Posterior cingulate gyrus (tissue), 11 donors: ENCODE measurements at regions not wholly inside any gene's neighbourhood (a gene's known extent, or its start where the extent isn't known, plus 50 kb on each side); places are given as distances from the start of the nearest gene placed in this dataset.
A peak's percentile ranks its signal among the peaks of the same experiment; 100 is the strongest.

Experiments used
- DNase-seq, 10 donors: peaks; one replicate each; pipeline versions ENCODE4 v3.0.0 to v3.0.0-alpha.2; 2020 to 2021; ENCODE audit warnings: mixed read lengths in 3 of 10
- intact Hi-C: fragments of 100-400 bp; cut with DNase I; formaldehyde crosslinking; loops from one replicate; pipeline ENCODE4 v1.15.1; 2023

GRCh38 chr10:7479861-7480598 lies 69.2 kb upstream of the SFMBT2 start:
- no peak for DNase-seq
- intact Hi-C loops, result no loop called here

DNA sequence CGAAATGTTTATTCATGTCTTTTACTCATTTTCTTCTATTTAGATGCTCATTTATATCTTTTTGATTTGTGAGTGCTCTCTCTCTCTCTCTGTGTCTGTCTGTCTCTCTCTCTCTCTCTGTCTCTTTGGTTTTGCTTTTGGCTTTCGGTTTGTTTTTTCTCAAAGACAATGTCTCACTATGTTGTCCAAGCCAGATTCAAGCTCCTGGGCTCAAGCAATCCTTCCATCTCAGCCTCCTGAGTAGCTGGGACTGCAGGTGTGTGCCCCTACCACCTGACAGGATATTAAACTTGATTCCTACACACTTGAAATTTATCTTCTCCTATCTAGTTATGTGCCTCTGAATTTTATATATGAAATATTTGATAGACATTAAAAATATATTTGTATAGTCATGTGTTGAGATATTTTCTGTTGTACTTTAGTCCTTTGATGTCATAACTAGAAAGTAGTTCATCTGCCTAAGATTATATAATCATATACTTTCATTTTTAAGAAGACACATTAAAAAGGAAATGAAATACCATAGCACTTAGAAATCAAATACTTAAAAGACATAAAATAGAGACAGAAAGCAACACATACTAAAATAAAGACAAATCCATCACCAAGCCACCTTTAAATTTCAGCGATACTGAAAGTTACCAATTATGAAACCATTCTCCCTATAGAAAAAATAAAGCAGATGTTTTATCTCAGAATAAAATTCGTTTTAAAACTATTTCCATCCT lies 68.1 kb upstream of the SFMBT2 start:
- no peak for DNase-seq
- intact Hi-C loops, result no loop called here

GRCh38 chr10:7477538-7478334 lies 66.9 kb upstream of the SFMBT2 start:
- DNase-seq, result no peak
- intact Hi-C loops, result no loop called here

DNA sequence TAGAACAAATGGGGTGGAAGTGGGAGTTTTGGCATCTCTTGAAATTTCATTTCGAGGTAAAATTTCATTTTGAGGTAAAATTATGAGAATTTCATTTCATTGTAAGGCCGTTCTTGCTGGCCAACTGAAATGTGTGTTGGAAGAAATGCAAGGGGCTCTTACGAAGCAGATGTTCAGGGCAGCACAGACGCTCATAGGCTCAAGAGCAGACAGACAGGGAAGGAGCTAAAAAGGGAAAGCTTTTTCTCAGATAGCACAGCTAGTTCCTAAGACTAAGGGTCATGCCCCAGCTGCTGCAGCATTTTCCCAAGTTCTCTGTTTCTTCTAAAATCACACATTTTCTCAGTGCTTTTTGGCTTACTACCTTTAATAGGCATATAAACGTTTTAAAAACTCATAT lies 65.1 kb upstream of the SFMBT2 start:
- intact Hi-C loops, result no loop called here
- no peak for DNase-seq

DNA sequence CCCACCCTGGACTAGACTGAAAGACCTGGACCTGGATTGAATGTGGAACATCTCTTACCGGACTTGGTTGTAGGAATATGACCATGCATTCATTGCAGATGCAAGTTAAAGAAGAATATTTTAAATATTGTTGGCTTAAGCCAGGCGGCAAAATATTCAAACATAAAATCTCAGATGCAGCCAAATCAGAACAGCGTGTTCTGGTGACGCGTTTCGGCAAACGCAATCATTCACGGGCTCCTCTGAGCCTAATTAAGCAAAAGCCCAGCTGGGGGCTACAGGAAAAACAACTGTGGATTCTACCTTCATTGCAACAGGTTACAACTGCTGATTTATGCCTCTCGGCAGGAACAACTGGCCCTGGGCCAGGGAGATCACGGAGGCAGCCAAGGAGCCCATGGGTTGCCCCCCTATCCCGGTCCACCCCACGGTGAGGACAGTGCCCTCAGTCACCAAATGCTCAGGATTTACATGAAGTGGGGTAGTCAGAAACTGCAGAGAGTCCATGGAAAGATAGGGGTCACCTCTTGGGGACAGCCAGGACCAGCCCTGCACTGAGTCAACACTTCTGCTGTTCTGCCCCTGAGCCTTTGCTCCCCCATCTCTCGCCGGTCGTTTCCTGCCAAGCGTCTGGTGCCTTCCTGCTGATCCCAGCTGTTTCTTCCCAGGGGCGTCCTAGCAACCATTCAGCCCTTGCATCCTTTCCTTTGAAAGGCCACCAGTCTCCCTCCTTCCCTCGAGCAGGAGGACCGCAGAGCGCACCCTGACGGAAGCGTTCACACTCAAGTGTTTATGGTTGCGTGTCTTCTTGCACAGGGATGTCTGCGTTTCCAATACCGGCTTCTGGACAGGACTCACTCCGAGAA lies 64.4 kb upstream of the SFMBT2 start:
- intact Hi-C loops, result no loop called here
- peak; percentile 23 to 90 (median 40) for DNase-seq

DNA sequence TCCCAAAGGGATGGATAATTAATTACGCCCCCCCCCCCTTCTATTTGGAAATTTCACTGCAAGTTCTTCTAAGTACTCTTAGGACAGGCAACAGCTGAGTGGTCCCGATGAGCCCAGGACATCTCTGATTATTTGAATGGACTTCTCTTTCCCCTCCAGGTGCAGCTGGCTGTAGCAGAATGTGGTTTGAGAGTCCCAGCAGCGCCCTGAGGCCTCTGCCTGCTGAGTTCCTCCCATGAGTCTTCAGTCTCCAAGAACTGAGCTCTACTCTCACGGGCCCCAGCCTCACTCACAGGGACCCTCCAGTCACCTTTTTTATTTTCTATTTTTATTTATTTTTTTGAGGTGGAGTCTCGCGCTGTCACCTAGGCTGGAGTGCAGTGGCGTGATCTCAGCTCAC lies 63.6 kb upstream of the SFMBT2 start:
- intact Hi-C loops, result no loop called here
- no peak for DNase-seq

DNA sequence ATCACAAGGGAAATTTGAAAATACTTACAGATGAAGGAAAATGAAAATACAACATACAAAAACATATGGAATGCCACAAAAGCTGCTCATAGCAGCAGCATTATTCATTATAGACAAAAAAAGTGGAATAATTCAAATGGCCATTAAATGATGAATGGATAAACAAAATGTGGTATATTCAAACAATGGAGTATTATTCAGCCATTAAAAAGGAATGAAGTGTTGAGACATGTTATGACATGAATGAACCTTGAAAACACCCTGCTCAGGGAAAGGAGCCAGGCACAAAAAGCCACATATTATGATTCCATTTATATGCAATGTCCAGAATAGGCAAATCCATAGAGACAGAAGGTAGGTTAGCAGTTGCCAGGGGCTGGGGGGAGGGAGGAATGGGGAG lies 62.6 kb upstream of the SFMBT2 start:
- intact Hi-C loops, result no loop called here
- DNase-seq, result no peak

- DNase-seq, result peak in 1 of 10 donors; percentile 27
- intact Hi-C loops, result no loop called here
These were observed 61.0 kb upstream of the SFMBT2 start for GRCh38 chr10:7471720-7472367.

GRCh38 chr10:7470371-7470770 lies 59.5 kb upstream of the SFMBT2 start:
- intact Hi-C loops, result no loop called here
- no peak for DNase-seq

DNA sequence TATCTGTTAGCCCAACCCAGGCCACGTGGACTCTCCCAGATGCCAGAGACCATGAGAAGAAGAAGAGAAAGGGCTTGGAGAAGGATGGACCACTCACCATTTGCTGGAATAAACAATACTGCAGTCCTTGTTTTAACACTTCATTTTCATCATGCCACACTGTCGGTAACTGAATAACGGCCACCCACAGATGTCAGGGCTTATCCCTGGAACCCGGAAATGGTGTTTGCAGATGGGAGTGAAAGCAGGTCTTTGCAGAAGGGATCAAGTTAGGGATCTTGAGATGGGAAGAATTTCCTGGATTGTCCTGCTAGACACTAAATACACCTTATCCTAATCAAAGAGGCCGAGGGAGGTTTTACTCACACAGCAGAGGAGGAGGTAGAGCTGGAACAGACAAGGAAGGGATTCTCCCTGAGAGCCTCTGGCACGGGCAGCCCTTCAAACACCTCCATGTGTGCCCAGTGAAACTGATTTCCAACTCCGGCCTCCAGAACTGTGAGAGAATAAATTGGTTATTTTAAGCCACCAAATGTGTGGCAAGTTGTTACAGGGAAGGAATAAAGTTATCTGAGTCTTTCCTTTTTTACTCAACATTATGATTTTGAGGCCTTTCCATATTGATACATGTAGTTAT lies 56.3 kb upstream of the SFMBT2 start:
- DNase-seq, result peak in 2 of 10 donors; percentile 18 to 83
- intact Hi-C loops, result no loop called here

GRCh38 chr10:7464691-7465090 lies 53.9 kb upstream of the SFMBT2 start:
- intact Hi-C loops, result no loop called here
- DNase-seq, result no peak
